Lower leg skin (tissue), 4 donors: ENCODE measurements at regions not wholly inside any gene's neighbourhood (a gene's known extent, or its start where the extent isn't known, plus 50 kb on each side); places are given as distances from the start of the nearest gene placed in this dataset.

Experiments
- DNase-seq, 2 donors: peaks; one replicate each; pipeline ENCODE4 v3.0.0-alpha.2; 2019; ENCODE audit warnings: low spot score in 2 of 2
- H3K4me3 ChIP-seq: fragments of 200-600 bp; sonication (generic); 2 replicates; pipeline ENCODE4 v1.5.1; 2017; ENCODE audit warnings: mild to moderate bottlenecking, low read depth; ENCODE audit not compliant: poor library complexity, severe bottlenecking
- CTCF ChIP-seq, 3 donors: fragments of 450-650 bp; IDR thresholded peaks; one replicate each; pipeline ENCODE4 v1.5.1; 2016; ENCODE audit warnings: antibody characterized with exemption in 3 of 3, mild to moderate bottlenecking in 3 of 3, moderate library complexity in 2 of 3
- POLR2A ChIP-seq, 2 donors: fragments of 450-650 bp; IDR thresholded peaks; one replicate each; pipeline ENCODE4 v1.6.1; 2016 to 2017; ENCODE audit warnings: antibody characterized with exemption in 2 of 2, mild to moderate bottlenecking in 1 of 2, moderate library complexity in 1 of 2
- WGBS, 2 donors: methylation state at CpG; one replicate each; pipeline ENCODE4 v1.1.5; 2018; 5-methylcytosine and 5-hydroxymethylcytosine counted together
- intact Hi-C: fragments of 100-400 bp; cut with DNase I; formaldehyde crosslinking; loops from one replicate; pipeline ENCODE4 v1.15.0; 2023; ENCODE audit warnings: low total_unique reads

GRCh38 chr21:15355066-15355465, 290.3 kb upstream of the NRIP1 start:
- intact Hi-C loops = no loop called here
- no peak overlapping the region for H3K4me3 ChIP-seq
- TF ChIP-seq CTCF (IDR thresholded peaks at IDR 0.05) = no peak
- no peak for TF ChIP-seq POLR2A (IDR thresholded peaks at IDR 0.05)
- 30 to 42% methylated on average over 6 of the region's 6 CpGs for WGBS, 2 donors
- DNase-seq = no peak

DNA sequence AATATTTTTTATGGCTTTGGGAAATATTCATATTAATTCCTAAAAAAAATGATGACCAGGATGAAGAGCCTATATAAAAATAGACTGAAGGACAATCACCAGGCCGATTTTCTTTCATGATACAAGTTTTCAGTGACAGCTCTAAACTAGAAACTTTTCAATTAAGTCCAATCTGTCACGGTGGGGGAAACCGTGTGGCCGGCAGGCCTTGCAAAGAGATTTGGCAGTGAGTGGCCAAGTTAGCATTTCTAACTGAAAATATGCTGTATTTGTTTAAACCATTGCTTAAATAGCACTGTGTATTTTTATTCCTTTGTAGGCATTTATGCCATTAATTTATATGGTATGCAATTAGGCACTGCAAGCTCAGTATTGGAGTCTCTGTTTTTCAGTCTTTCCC, 294.5 kb upstream of the NRIP1 start:
- no peak overlapping the region for H3K4me3 ChIP-seq
- WGBS, 2 donors = 54 to 72% methylated on average over 4 of the region's 4 CpGs
- TF ChIP-seq POLR2A (IDR thresholded peaks at IDR 0.05) (no peak), CTCF (IDR thresholded peaks at IDR 0.05) (no peak)
- no peak for DNase-seq
- intact Hi-C loops = no loop called here

DNA sequence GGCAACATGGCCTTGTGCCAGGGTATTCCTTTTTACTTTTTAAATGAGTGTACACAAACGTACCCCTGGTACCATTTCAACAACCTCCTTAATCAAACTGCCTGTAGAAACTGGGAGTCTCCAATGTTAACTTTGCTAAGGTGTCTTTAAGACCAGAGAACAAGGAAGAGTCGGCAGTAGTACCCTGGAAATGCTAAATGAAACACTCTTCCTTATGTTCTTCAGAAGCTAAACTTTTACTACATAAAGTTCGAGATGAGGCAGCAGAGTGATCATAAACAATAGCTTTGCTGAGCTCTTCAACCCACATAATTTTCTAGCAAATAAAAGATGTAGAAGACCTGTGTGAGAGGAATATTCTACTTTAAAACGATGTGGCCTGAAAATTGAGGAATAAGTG, 297.7 kb upstream of the NRIP1 start:
- intact Hi-C loops = no loop called here
- H3K4me3 ChIP-seq = no peak overlapping the region
- DNase-seq = no peak
- TF ChIP-seq POLR2A (IDR thresholded peaks at IDR 0.05) (no peak), CTCF (IDR thresholded peaks at IDR 0.05) (no peak)
- 71 to 80% methylated on average over 4 of the region's 4 CpGs for WGBS, 2 donors

DNA sequence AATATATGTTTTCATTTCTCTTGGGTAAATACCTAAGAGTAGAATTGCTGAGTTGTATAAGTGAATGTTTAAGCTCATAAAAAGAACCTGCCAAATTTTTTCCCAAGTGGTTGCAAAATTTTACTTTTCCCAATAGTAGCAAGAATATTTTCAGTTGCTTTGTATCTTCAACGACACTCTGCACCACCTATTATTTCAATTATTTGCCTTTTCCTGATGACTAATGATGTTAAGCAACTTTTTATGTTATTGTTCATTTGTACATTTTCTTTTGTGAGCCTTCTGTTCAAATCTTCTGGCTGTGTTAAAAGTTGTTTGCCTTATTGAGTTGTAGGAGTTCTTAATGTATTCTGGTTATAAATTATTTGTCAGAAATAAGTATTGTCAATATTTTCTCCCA, 299.1 kb upstream of the NRIP1 start:
- 67 to 72% methylated on average over 1 of the region's 1 CpG for WGBS, 2 donors
- TF ChIP-seq CTCF (IDR thresholded peaks at IDR 0.05) = no peak
- no peak for TF ChIP-seq POLR2A (IDR thresholded peaks at IDR 0.05)
- intact Hi-C loops = no loop called here
- no peak overlapping the region for H3K4me3 ChIP-seq
- DNase-seq = no peak

DNA sequence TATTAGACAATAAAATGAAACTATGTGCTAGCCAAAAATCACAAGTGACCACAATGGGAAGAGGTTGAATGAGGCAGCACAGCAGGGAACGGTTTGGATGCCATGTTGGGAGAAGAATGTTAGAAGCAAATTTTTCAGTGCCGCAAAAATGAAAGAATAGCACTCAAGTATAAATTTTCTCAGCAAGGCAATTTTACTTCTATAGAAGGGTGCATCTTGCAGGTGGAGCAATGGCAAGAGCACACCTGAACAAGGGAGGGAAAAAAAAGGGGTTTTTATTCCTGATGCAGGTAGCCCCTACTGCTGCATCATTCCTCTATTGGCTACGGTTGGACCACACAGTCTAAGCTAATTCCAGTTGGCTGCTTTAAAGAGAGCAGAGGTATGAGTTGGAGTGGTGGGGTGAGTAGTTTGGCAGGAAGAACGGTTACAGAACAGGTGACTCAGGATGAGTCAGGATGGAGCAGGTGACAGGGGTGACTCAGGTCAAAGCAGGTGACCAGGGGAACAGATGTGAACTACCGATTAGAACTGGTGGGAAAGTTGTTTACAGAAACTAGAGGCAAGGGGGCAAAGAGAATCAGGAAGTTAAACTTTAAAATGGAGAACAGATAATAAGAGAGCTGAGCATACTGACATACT, 301.1 kb upstream of the NRIP1 start:
- intact Hi-C loops = no loop called here
- 77 to 79% methylated on average over 5 of the region's 5 CpGs for WGBS, 2 donors
- H3K4me3 ChIP-seq = no peak overlapping the region
- TF ChIP-seq CTCF (IDR thresholded peaks at IDR 0.05) (no peak), POLR2A (IDR thresholded peaks at IDR 0.05) (no peak)
- DNase-seq = no peak

- no peak for DNase-seq
- no peak overlapping the region for H3K4me3 ChIP-seq
- 40 to 43% methylated on average over 1 of the region's 1 CpG for WGBS, 2 donors
- intact Hi-C loops = no loop called here
- TF ChIP-seq CTCF (IDR thresholded peaks at IDR 0.05) = no peak
- TF ChIP-seq POLR2A (IDR thresholded peaks at IDR 0.05) = no peak
These were observed 301.8 kb upstream of the NRIP1 start for GRCh38 chr21:15366555-15366954.
